ENCODE measurements at regions not wholly inside any gene's neighbourhood (a gene's known extent, or its start where the extent isn't known, plus 50 kb on each side); places are given as distances from the start of the nearest gene placed in this dataset.

DNA sequence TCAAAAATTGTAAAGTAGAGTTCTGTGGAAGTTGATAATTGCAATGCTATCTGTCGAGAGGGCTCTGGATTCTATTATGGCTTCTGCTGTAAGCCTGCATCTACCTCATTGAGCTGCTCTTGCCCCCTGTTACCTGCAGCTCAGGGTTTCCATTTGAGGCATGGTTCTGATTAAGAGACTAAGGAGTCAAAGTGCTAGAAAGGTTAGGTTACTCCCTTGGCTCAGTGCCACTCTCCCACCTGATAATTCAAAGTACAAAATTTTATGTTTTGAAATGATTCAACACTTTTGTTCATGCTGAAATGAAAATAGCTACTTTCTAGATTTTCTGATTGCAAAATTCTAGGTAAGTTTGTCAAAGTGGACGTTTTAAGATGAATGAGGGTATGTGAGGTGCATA, 220.5 kb upstream of the SATB1 start:
- TF ChIP-seq, protein P1, sequence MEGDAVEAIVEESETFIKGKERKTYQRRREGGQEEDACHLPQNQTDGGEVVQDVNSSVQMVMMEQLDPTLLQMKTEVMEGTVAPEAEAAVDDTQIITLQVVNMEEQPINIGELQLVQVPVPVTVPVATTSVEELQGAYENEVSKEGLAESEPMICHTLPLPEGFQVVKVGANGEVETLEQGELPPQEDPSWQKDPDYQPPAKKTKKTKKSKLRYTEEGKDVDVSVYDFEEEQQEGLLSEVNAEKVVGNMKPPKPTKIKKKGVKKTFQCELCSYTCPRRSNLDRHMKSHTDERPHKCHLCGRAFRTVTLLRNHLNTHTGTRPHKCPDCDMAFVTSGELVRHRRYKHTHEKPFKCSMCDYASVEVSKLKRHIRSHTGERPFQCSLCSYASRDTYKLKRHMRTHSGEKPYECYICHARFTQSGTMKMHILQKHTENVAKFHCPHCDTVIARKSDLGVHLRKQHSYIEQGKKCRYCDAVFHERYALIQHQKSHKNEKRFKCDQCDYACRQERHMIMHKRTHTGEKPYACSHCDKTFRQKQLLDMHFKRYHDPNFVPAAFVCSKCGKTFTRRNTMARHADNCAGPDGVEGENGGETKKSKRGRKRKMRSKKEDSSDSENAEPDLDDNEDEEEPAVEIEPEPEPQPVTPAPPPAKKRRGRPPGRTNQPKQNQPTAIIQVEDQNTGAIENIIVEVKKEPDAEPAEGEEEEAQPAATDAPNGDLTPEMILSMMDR (IDR thresholded peaks at IDR 0.05; ENCODE audit: borderline replicate concordance, insufficient read depth, low read depth, low read length): no peak
- no peak overlapping the region for H3K4me3 ChIP-seq (ENCODE audit: low read depth, low read length)

- TF ChIP-seq, protein P1 (IDR thresholded peaks at IDR 0.05; ENCODE audit: borderline replicate concordance, insufficient read depth, low read depth, low read length): no peak
- H3K4me3 ChIP-seq (ENCODE audit: low read depth, low read length): no peak overlapping the region
Observed at GRCh38 chr3:18643281-18643680, 218.1 kb upstream of the SATB1 start.

DNA sequence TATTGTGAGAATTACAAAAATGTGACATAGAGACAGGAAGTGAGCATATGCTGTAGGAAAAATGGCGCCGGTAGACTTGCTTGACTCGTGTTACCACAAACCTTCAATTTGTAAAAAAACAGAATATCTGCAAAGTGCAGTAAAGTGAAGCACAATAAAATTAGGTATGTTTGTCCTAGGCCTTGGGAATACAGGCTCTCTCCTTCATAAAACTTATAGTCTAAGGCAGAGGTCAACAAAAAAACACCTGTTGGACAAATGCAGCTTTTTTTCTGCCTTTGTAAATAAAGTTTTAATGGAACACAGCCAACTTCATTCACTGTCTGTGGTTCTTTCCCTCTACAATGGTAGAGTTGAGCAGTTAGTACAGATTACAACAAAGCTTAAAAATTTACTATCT, 216.8 kb upstream of the SATB1 start:
- no peak overlapping the region for H3K4me3 ChIP-seq (ENCODE audit: low read depth, low read length)
- TF ChIP-seq, protein P1 (IDR thresholded peaks at IDR 0.05; ENCODE audit: borderline replicate concordance, insufficient read depth, low read depth, low read length): no peak

DNA sequence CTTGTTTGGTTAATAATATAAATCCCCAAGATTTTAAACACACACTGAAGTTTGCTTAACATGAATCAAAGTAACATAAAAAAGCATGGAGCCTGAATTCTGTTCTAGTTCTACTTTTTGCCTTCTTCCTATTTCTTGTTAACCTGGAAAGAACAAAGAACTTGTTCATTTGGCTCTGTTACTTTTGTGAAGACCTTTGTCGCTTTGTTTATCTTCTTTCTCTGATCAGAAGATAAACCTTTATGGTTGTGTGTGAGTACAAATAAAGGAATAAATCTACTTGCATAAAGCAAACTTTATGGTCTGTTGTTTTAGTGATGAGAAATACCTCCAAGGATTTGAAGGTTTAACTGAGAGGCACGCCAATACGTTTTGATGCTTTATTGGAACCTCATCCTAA, 210.1 kb upstream of the SATB1 start:
- TF ChIP-seq, protein P1 (IDR thresholded peaks at IDR 0.05; ENCODE audit: borderline replicate concordance, insufficient read depth, low read depth, low read length): no peak

GRCh38 chr3:18634461-18634860, 209.3 kb upstream of the SATB1 start:
- TF ChIP-seq, protein P1 (IDR thresholded peaks at IDR 0.05; ENCODE audit: borderline replicate concordance, insufficient read depth, low read depth, low read length): no peak
- H3K4me3 ChIP-seq (ENCODE audit: low read depth, low read length): no peak overlapping the region

More for the DNA sequence above, 210.1 kb upstream of the SATB1 start:
- H3K4me3 ChIP-seq (ENCODE audit: low read depth, low read length): no peak overlapping the region

- TF ChIP-seq, protein P1 (IDR thresholded peaks at IDR 0.05; ENCODE audit: borderline replicate concordance, insufficient read depth, low read depth, low read length): no peak
- no peak overlapping the region for H3K4me3 ChIP-seq (ENCODE audit: low read depth, low read length)
Observed at GRCh38 chr3:18633002-18633401, 207.9 kb upstream of the SATB1 start.

- no peak overlapping the region for H3K4me3 ChIP-seq (ENCODE audit: low read depth, low read length)
- TF ChIP-seq, protein P1 (IDR thresholded peaks at IDR 0.05; ENCODE audit: borderline replicate concordance, insufficient read depth, low read depth, low read length): no peak
Observed at GRCh38 chr3:18630295-18630694, 205.2 kb upstream of the SATB1 start.
